Activated CD8-positive, alpha-beta T cell treated with anti-CD3 and anti-CD28 coated beads for 36 hours (primary cell): ENCODE measurements at regions not wholly inside any gene's neighbourhood (a gene's known extent, or its start where the extent isn't known, plus 50 kb on each side); places are given as distances from the start of the nearest gene placed in this dataset.

Source experiments
- ATAC-seq: fragments of 200-7000 bp; cut with Tn5 transposase; one replicate; pipeline ENCODE4 v1.10.0; 2021; ENCODE audit warnings: mild to moderate bottlenecking, moderate library complexity
- CTCF ChIA-PET: fragments of 350-600 bp; sonication (Branson Sonifier 250); formaldehyde crosslinking; loops from one replicate; lab custom pipeline; 2021; ENCODE audit warnings: antibody characterized with exemption; lab: Charles Lee
- POLR2A ChIA-PET: fragments of 350-600 bp; sonication (Branson Sonifier 250); formaldehyde crosslinking; loops from one replicate; lab custom pipeline; 2021; ENCODE audit warnings: antibody characterized with exemption; lab: Charles Lee
- DNase-seq: peaks from one replicate; pipeline ENCODE4 v3.0.0-alpha.2; 2020
- H3K27ac Mint-ChIP-seq: one replicate; pipeline ENCODE4 v1.8.0; 2021; ENCODE audit warnings: mild to moderate bottlenecking, mixed read lengths
- H3K27me3 Mint-ChIP-seq: one replicate; pipeline ENCODE4 v1.8.0; 2021; ENCODE audit warnings: mixed read lengths
- H3K36me3 Mint-ChIP-seq: one replicate; pipeline ENCODE4 v1.8.0; 2021; ENCODE audit warnings: low read depth, mixed read lengths
- H3K4me1 Mint-ChIP-seq: one replicate; pipeline ENCODE4 v1.8.0; 2021; ENCODE audit warnings: low read depth, mixed read lengths
- H3K4me3 Mint-ChIP-seq: one replicate; pipeline ENCODE4 v1.8.0; 2021; ENCODE audit warnings: mild to moderate bottlenecking, moderate library complexity, mixed read lengths
- H3K9me3 Mint-ChIP-seq: one replicate; pipeline ENCODE4 v1.8.0; 2021; ENCODE audit warnings: mixed read lengths
- intact Hi-C: fragments of 100-400 bp; cut with micrococcal nuclease; formaldehyde crosslinking; loops from one replicate; pipeline ENCODE4 v1.10.0; 2022
- TF ChIP-seq, protein P1 (sequence below): fragments of 200-600 bp; IDR thresholded peaks from one replicate; pipeline ENCODE4 v1.8.0; 2022; ENCODE audit warnings: antibody characterized with exemption, mild to moderate bottlenecking

GRCh38 chr10:128978211-128978610 lies 488.8 kb upstream of the MGMT start:
- Mint-ChIP-seq H3K9me3 (no peaks in the 10 kb centered on the region), H3K27ac (no peak overlapping the region), H3K36me3 (no peaks in the 10 kb centered on the region), H3K27me3 (peaks cover under 1% of the 10 kb centered on the region), H3K4me1 (no peaks in the 10 kb centered on the region), H3K4me3 (no peak overlapping the region)
- CTCF ChIA-PET: no interaction called here
- intact Hi-C loops: no loop called here
- ATAC-seq: no peak
- TF ChIP-seq, protein P1, sequence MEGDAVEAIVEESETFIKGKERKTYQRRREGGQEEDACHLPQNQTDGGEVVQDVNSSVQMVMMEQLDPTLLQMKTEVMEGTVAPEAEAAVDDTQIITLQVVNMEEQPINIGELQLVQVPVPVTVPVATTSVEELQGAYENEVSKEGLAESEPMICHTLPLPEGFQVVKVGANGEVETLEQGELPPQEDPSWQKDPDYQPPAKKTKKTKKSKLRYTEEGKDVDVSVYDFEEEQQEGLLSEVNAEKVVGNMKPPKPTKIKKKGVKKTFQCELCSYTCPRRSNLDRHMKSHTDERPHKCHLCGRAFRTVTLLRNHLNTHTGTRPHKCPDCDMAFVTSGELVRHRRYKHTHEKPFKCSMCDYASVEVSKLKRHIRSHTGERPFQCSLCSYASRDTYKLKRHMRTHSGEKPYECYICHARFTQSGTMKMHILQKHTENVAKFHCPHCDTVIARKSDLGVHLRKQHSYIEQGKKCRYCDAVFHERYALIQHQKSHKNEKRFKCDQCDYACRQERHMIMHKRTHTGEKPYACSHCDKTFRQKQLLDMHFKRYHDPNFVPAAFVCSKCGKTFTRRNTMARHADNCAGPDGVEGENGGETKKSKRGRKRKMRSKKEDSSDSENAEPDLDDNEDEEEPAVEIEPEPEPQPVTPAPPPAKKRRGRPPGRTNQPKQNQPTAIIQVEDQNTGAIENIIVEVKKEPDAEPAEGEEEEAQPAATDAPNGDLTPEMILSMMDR: no peak
- POLR2A ChIA-PET: no interaction called here
- no peak for DNase-seq

GRCh38 chr10:128979405-128979804 lies 487.6 kb upstream of the MGMT start:
- Mint-ChIP-seq H3K36me3 (no peaks in the 10 kb centered on the region), H3K4me1 (no peaks in the 10 kb centered on the region), H3K27ac (no peak overlapping the region), H3K9me3 (no peaks in the 10 kb centered on the region), H3K4me3 (no peak overlapping the region), H3K27me3 (no peaks in the 10 kb centered on the region)
- DNase-seq: no peak
- intact Hi-C loops: no loop called here
- ATAC-seq: no peak
- POLR2A ChIA-PET: no interaction called here
- TF ChIP-seq, protein P1: no peak
- CTCF ChIA-PET: no interaction called here

DNA sequence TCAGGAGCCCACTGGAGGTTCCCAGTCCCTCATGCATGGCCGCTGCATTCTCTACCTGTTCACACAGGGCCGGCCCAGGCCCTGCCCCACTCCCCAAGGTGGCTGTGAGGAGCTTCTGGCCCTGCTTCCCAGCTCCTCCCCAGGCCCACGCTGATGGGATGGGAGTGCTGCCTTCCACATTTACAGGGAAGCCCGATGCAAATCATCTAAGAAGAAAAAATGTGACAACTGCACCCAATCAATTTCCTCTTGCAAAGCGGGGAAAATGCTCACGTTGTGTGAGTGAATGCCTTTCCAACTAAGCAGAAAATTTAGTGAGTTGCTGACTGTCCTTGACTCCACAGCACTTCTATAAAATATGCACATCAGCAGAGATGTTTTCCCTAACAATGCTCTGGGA lies 485.8 kb upstream of the MGMT start:
- H3K9me3 Mint-ChIP-seq: no peaks in the 10 kb centered on the region
- intact Hi-C loops: no loop called here
- POLR2A ChIA-PET: no interaction called here
- no peak overlapping the region for H3K4me3 Mint-ChIP-seq
- no peaks in the 10 kb centered on the region for H3K36me3 Mint-ChIP-seq
- CTCF ChIA-PET: no interaction called here
- no peak for DNase-seq
- no peaks in the 10 kb centered on the region for H3K4me1 Mint-ChIP-seq
- no peak overlapping the region for H3K27ac Mint-ChIP-seq
- ATAC-seq: no peak
- H3K27me3 Mint-ChIP-seq: no peaks in the 10 kb centered on the region
- TF ChIP-seq, protein P1: no peak

GRCh38 chr10:128981881-128982615 lies 485.0 kb upstream of the MGMT start:
- no peak for ATAC-seq
- intact Hi-C loops: no loop called here
- no peak for DNase-seq
- H3K36me3 Mint-ChIP-seq: no peaks in the 10 kb centered on the region
- ChIA-PET POLR2A (no interaction called here), CTCF (no interaction called here)
- H3K9me3 Mint-ChIP-seq: no peaks in the 10 kb centered on the region
- H3K4me3 Mint-ChIP-seq: no peak overlapping the region
- no peaks in the 10 kb centered on the region for H3K4me1 Mint-ChIP-seq
- no peaks in the 10 kb centered on the region for H3K27me3 Mint-ChIP-seq
- H3K27ac Mint-ChIP-seq: no peak overlapping the region
- TF ChIP-seq, protein P1: no peak

GRCh38 chr10:128982616-128982915 lies 484.5 kb upstream of the MGMT start:
- intact Hi-C loops: no loop called here
- H3K27ac Mint-ChIP-seq: no peak overlapping the region
- no peak overlapping the region for H3K4me3 Mint-ChIP-seq
- TF ChIP-seq, protein P1: no peak
- no peaks in the 10 kb centered on the region for H3K4me1 Mint-ChIP-seq
- ChIA-PET POLR2A (no interaction called here), CTCF (no interaction called here)
- DNase-seq (no peak), ATAC-seq (no peak)
- H3K36me3 Mint-ChIP-seq: no peaks in the 10 kb centered on the region
- H3K9me3 Mint-ChIP-seq: no peaks in the 10 kb centered on the region
- H3K27me3 Mint-ChIP-seq: no peaks in the 10 kb centered on the region
